ENCODE measurements at regions not wholly inside any gene's neighbourhood (a gene's known extent, or its start where the extent isn't known, plus 50 kb on each side); places are given as distances from the start of the nearest gene placed in this dataset.

DNA sequence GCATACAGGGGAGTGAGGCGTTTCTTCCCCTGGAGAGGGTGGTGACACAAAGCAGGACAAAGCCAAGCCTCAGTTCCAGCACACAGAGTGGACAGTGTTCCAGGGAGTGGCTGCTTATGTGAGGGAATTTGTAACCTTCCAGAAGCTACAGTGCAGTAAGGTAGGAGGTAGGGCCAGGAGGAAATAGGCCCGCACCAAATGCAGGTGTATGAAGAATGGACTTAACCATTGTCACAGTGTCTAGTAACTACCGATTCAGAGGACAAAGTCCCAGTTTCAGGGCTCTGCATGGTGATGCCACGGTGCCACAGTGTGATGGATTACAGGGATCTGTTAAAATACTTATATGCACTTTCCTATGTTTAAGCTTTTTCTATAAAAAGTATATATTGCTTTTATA, 135.3 kb downstream of the ZIC5 start:
- no peaks in the 10 kb centered on the region for H3K27me3 Mint-ChIP-seq
- DNase-seq = no peak
- peaks cover 0 to 2% (median 0%) of the 10 kb centered on the region in 7 donors for H3K9me3 Mint-ChIP-seq
- no peaks in the 10 kb centered on the region for H3K9me3 ChIP-seq (ENCODE audit: control insufficient read depth in 2 of 2, low read length in 2 of 2)
- H3K27me3 ChIP-seq (ENCODE audit: control insufficient read depth, insufficient read depth, low read length) = no peaks in the 10 kb centered on the region
- H3K27ac Mint-ChIP-seq = peak overlapping the region in 1 of 3 donors; percentile 29
- H3K36me3 ChIP-seq (ENCODE audit: control insufficient read depth, insufficient read depth, low read length) = no peaks in the 10 kb centered on the region
- no peak overlapping the region for H3K4me3 ChIP-seq (ENCODE audit: low read depth, low read length)
- peaks cover 6% of the 10 kb centered on the region for H3K36me3 Mint-ChIP-seq
- H3K4me1 Mint-ChIP-seq = peaks cover 0 to 9% (median 0%) of the 10 kb centered on the region in 4 donors
- H3K4me1 ChIP-seq (ENCODE audit: control insufficient read depth, insufficient read depth, low read length, poor library complexity, severe bottlenecking) = no peaks in the 10 kb centered on the region
- H3K4me3 Mint-ChIP-seq = no peak overlapping the region
- no peak for ATAC-seq (ENCODE audit: low read depth in 2 of 2)
- H3K27ac ChIP-seq (ENCODE audit: insufficient read depth, low read length, poor library complexity, severe bottlenecking) = no peak overlapping the region

DNA sequence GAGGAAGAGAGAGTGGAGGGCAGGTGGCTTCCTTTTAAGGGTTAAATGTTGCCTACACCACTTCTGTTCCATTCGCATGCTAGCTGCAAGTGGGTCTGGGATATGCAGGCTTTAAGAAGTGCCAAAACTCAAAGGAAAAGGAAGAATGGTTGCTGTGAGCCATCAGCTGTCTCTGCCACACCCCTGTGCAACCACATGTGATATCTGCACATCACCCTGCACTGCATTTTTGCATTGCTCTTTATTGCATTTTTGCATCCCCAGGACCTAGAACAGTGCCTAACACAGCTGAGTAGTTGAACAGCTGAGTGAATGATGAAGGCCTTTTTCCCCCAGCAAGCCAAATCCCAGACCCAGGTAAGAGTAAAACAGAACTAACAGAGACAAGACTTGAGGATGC, 136.1 kb downstream of the ZIC5 start:
- H3K36me3 ChIP-seq (ENCODE audit: control insufficient read depth, insufficient read depth, low read length) = no peaks in the 10 kb centered on the region
- peak overlapping the region in 1 of 3 donors; percentile 66 for H3K27ac Mint-ChIP-seq
- no peaks in the 10 kb centered on the region for H3K27me3 Mint-ChIP-seq
- H3K4me3 ChIP-seq (ENCODE audit: low read depth, low read length) = no peak overlapping the region
- peaks cover 0 to 2% (median 0%) of the 10 kb centered on the region in 7 donors for H3K9me3 Mint-ChIP-seq
- peaks cover 6% of the 10 kb centered on the region for H3K36me3 Mint-ChIP-seq
- H3K27me3 ChIP-seq (ENCODE audit: control insufficient read depth, insufficient read depth, low read length) = no peaks in the 10 kb centered on the region
- H3K4me1 ChIP-seq (ENCODE audit: control insufficient read depth, insufficient read depth, low read length, poor library complexity, severe bottlenecking) = no peaks in the 10 kb centered on the region
- H3K27ac ChIP-seq (ENCODE audit: insufficient read depth, low read length, poor library complexity, severe bottlenecking) = no peak overlapping the region
- ATAC-seq (ENCODE audit: low read depth in 2 of 2) (no peak), DNase-seq (no peak)
- H3K4me3 Mint-ChIP-seq = no peak overlapping the region
- H3K9me3 ChIP-seq (ENCODE audit: control insufficient read depth in 2 of 2, low read length in 2 of 2) = no peaks in the 10 kb centered on the region
- peaks cover 0 to 5% (median 0%) of the 10 kb centered on the region in 4 donors for H3K4me1 Mint-ChIP-seq

DNA sequence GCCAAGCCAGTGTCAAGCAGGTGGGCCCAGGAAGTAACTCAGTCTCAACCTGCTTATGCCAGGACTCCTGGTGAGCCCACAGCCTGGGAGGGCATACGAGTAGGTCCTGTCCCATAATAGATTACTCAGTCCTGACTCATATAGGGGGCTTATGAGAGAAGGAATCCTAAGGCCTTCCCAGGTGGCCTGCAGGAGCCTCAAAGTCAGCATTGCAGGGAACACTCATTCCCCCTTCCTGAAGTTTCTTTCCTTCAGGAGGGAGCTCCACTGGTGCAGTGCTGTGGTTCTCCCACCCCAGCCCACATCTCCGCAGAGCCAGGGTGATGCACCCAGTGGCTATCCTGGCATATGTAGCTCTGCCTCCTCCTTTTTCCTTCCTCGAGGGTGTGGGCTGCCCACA, 137.3 kb downstream of the ZIC5 start:
- DNase-seq (no peak), ATAC-seq (ENCODE audit: low read depth in 2 of 2) (no peak)
- Mint-ChIP-seq H3K4me1 (peaks cover 0 to 5% (median 0%) of the 10 kb centered on the region in 4 donors), H3K4me3 (no peak overlapping the region), H3K27me3 (no peaks in the 10 kb centered on the region), H3K36me3 (peaks cover 9% of the 10 kb centered on the region), H3K9me3 (peaks cover 0 to 2% (median 0%) of the 10 kb centered on the region in 7 donors), H3K27ac (peak overlapping the region in 2 of 3 donors; percentile 40 to 41)
- H3K27ac ChIP-seq (ENCODE audit: insufficient read depth, low read length, poor library complexity, severe bottlenecking) = no peak overlapping the region
- no peaks in the 10 kb centered on the region for H3K4me1 ChIP-seq (ENCODE audit: control insufficient read depth, insufficient read depth, low read length, poor library complexity, severe bottlenecking)
- H3K9me3 ChIP-seq (ENCODE audit: control insufficient read depth in 2 of 2, low read length in 2 of 2) = no peaks in the 10 kb centered on the region
- H3K36me3 ChIP-seq (ENCODE audit: control insufficient read depth, insufficient read depth, low read length) = no peaks in the 10 kb centered on the region
- H3K27me3 ChIP-seq (ENCODE audit: control insufficient read depth, insufficient read depth, low read length) = no peaks in the 10 kb centered on the region
- H3K4me3 ChIP-seq (ENCODE audit: low read depth, low read length) = no peak overlapping the region

DNA sequence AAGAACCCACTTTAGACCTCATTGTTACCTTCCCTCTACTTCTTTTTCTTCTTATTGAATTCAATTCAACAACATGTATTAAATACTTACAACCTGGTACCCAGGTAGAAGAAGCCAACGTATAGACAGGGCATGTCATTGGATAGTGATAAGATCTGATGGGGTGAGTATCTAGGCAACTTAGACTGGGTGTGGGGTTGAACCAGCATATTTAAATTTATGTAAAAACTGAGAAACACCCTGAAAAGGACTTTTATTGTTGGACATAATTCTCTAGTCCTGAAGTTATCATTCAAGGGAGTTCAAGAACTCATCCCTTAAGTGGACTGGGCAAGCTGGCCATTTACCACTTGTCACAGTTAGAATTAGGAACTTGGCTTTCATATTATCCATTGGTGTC, 139.2 kb downstream of the ZIC5 start:
- H3K36me3 ChIP-seq (ENCODE audit: control insufficient read depth, insufficient read depth, low read length) = no peaks in the 10 kb centered on the region
- Mint-ChIP-seq H3K36me3 (peaks cover 15% of the 10 kb centered on the region), H3K4me1 (peaks cover 0 to 5% (median 0%) of the 10 kb centered on the region in 4 donors), H3K4me3 (no peak overlapping the region), H3K27me3 (no peaks in the 10 kb centered on the region), H3K9me3 (peaks cover 0 to 2% (median 0%) of the 10 kb centered on the region in 7 donors), H3K27ac (no peak overlapping the region)
- no peaks in the 10 kb centered on the region for H3K9me3 ChIP-seq (ENCODE audit: control insufficient read depth in 2 of 2, low read length in 2 of 2)
- H3K4me3 ChIP-seq (ENCODE audit: low read depth, low read length) = no peak overlapping the region
- no peak for DNase-seq
- H3K27me3 ChIP-seq (ENCODE audit: control insufficient read depth, insufficient read depth, low read length) = no peaks in the 10 kb centered on the region
- no peak overlapping the region for H3K27ac ChIP-seq (ENCODE audit: insufficient read depth, low read length, poor library complexity, severe bottlenecking)
- ATAC-seq (ENCODE audit: low read depth in 2 of 2) = no peak
- no peaks in the 10 kb centered on the region for H3K4me1 ChIP-seq (ENCODE audit: control insufficient read depth, insufficient read depth, low read length, poor library complexity, severe bottlenecking)

DNA sequence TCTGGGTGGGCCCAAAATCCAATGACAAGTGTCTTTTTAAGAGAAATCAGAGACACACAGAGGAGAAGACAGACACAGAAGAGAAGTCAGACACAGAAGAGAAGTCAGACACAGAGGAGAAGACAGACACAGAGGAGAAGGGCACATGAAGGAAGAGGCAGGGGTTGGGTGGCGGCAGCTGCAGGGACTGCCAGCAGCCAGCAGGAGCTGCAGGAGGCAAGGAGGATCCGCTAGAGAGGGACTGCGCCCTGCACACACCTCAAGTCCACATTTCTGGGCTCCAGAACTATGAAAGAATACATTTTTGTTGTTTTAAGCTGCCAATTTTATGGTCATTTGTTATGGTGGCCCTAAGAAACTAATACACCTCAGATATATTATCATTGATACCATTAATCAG, 140.6 kb downstream of the ZIC5 start:
- H3K4me3 ChIP-seq (ENCODE audit: low read depth, low read length) = no peak overlapping the region
- peaks cover 0 to 5% (median 0%) of the 10 kb centered on the region in 4 donors for H3K4me1 Mint-ChIP-seq
- peaks cover 21% of the 10 kb centered on the region for H3K36me3 Mint-ChIP-seq
- no peak overlapping the region for H3K27ac ChIP-seq (ENCODE audit: insufficient read depth, low read length, poor library complexity, severe bottlenecking)
- H3K9me3 Mint-ChIP-seq = peaks cover 0 to 2% (median 0%) of the 10 kb centered on the region in 7 donors
- no peaks in the 10 kb centered on the region for H3K27me3 Mint-ChIP-seq
- H3K4me1 ChIP-seq (ENCODE audit: control insufficient read depth, insufficient read depth, low read length, poor library complexity, severe bottlenecking) = no peaks in the 10 kb centered on the region
- H3K4me3 Mint-ChIP-seq = no peak overlapping the region
- no peaks in the 10 kb centered on the region for H3K27me3 ChIP-seq (ENCODE audit: control insufficient read depth, insufficient read depth, low read length)
- no peak for ATAC-seq (ENCODE audit: low read depth in 2 of 2)
- H3K36me3 ChIP-seq (ENCODE audit: control insufficient read depth, insufficient read depth, low read length) = no peaks in the 10 kb centered on the region
- no peak for DNase-seq
- peak overlapping the region in 1 of 3 donors; percentile 4 for H3K27ac Mint-ChIP-seq
- no peaks in the 10 kb centered on the region for H3K9me3 ChIP-seq (ENCODE audit: control insufficient read depth in 2 of 2, low read length in 2 of 2)

DNA sequence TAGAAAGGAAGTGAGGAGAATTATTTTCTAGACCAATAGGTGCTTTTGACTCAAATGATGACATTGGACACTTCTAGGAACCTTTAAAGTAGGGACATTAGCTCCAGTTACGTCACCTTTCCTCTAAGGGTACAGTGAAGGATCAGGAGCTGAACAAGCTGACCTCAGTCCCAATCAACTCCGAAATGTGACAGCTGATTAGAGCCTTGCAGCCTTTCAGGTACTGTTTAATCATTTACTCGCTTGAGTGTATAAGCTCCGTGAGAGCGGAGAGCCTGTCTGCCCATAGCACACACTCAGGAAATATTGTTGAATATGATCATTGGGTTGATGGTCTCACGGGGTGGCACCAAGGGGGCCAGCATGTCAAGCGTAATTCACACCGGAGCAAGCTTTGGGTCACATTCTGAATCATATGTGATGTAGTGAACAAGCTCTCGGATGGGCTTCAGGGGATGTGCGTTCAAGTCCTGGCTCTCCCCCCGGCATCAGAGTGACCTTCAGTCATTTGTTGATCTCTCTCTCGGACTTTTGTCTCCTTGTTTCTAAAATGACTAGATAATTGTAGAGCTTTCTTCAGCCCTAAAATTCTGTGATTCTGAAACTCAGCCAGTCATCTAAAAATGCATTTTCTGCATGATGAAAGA, 141.9 kb downstream of the ZIC5 start:
- H3K27ac ChIP-seq (ENCODE audit: insufficient read depth, low read length, poor library complexity, severe bottlenecking) = no peak overlapping the region
- H3K36me3 Mint-ChIP-seq = peaks cover 26% of the 10 kb centered on the region
- H3K9me3 ChIP-seq (ENCODE audit: control insufficient read depth in 2 of 2, low read length in 2 of 2) = no peaks in the 10 kb centered on the region
- H3K27me3 ChIP-seq (ENCODE audit: control insufficient read depth, insufficient read depth, low read length) = no peaks in the 10 kb centered on the region
- no peak for DNase-seq
- no peak overlapping the region for H3K27ac Mint-ChIP-seq
- H3K36me3 ChIP-seq (ENCODE audit: control insufficient read depth, insufficient read depth, low read length) = no peaks in the 10 kb centered on the region
- no peaks in the 10 kb centered on the region for H3K4me1 ChIP-seq (ENCODE audit: control insufficient read depth, insufficient read depth, low read length, poor library complexity, severe bottlenecking)
- H3K9me3 Mint-ChIP-seq = no peaks in the 10 kb centered on the region
- no peak overlapping the region for H3K4me3 ChIP-seq (ENCODE audit: low read depth, low read length)
- H3K4me1 Mint-ChIP-seq = peaks cover 0 to 2% (median 0%) of the 10 kb centered on the region in 4 donors
- no peaks in the 10 kb centered on the region for H3K27me3 Mint-ChIP-seq
- ATAC-seq (ENCODE audit: low read depth in 2 of 2) = no peak
- no peak overlapping the region for H3K4me3 Mint-ChIP-seq

DNA sequence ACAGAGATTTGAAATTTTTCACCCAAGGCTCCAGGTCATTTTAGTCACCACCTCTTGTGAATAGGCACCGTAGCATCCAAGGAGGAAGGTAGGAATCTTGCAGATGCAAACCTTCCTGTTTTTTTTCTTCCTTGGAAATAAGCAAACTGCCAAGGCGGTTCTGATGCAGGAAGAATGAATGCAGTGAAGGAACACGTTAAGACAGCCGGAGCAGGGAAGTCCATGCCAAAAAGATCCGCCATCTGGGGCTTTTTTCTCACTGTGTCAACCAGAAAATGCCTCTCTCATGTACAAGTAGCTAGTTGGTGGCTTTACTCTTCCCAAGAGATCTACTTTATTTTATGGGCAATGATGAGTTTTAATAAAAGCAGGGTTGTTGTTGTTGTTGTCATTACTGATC, 142.4 kb downstream of the ZIC5 start:
- Mint-ChIP-seq H3K9me3 (no peaks in the 10 kb centered on the region), H3K36me3 (peaks cover 26% of the 10 kb centered on the region)

DNA sequence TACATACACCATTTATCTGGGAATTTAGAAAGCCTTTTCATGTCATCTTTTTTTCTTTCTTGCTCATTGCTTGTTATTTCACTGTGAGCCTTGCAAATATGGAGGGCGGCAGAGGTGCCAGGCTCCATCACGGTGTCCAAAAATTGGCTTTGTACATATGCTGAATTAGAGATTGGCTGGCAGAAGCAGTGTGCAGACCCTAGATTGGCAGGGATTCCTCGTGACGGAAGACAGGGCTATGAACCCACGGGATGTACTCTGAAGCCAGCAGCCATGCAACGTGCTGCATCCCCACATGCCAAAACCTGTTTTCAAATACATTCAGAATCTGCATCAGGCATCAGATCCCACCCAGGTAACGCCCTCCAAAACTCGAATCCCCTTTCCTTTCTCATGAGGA, 142.8 kb downstream of the ZIC5 start:
- no peaks in the 10 kb centered on the region for H3K27me3 Mint-ChIP-seq
- H3K4me3 Mint-ChIP-seq = no peak overlapping the region
- no peak for ATAC-seq (ENCODE audit: low read depth in 2 of 2)
- H3K36me3 Mint-ChIP-seq = peaks cover 26% of the 10 kb centered on the region
- peaks cover 0 to 2% (median 0%) of the 10 kb centered on the region in 4 donors for H3K4me1 Mint-ChIP-seq
- H3K27me3 ChIP-seq (ENCODE audit: control insufficient read depth, insufficient read depth, low read length) = no peaks in the 10 kb centered on the region
- no peak for DNase-seq
- no peaks in the 10 kb centered on the region for H3K36me3 ChIP-seq (ENCODE audit: control insufficient read depth, insufficient read depth, low read length)
- no peak overlapping the region for H3K4me3 ChIP-seq (ENCODE audit: low read depth, low read length)
- H3K27ac Mint-ChIP-seq = no peak overlapping the region
- H3K27ac ChIP-seq (ENCODE audit: insufficient read depth, low read length, poor library complexity, severe bottlenecking) = no peak overlapping the region
- no peaks in the 10 kb centered on the region for H3K9me3 Mint-ChIP-seq
- no peaks in the 10 kb centered on the region for H3K4me1 ChIP-seq (ENCODE audit: control insufficient read depth, insufficient read depth, low read length, poor library complexity, severe bottlenecking)
- H3K9me3 ChIP-seq (ENCODE audit: control insufficient read depth in 2 of 2, low read length in 2 of 2) = no peaks in the 10 kb centered on the region

More for the DNA sequence above, 142.4 kb downstream of the ZIC5 start:
- Histone ChIP-seq H3K27me3 (ENCODE audit: control insufficient read depth, insufficient read depth, low read length) (no peaks in the 10 kb centered on the region), H3K4me3 (ENCODE audit: low read depth, low read length) (no peak overlapping the region), H3K36me3 (ENCODE audit: control insufficient read depth, insufficient read depth, low read length) (no peaks in the 10 kb centered on the region), H3K4me1 (ENCODE audit: control insufficient read depth, insufficient read depth, low read length, poor library complexity, severe bottlenecking) (no peaks in the 10 kb centered on the region), H3K27ac (ENCODE audit: insufficient read depth, low read length, poor library complexity, severe bottlenecking) (no peak overlapping the region), H3K9me3 (ENCODE audit: control insufficient read depth in 2 of 2, low read length in 2 of 2) (no peaks in the 10 kb centered on the region)
- no peak for ATAC-seq (ENCODE audit: low read depth in 2 of 2)
- Mint-ChIP-seq H3K4me3 (no peak overlapping the region), H3K27ac (no peak overlapping the region), H3K27me3 (no peaks in the 10 kb centered on the region), H3K4me1 (peaks cover 0 to 2% (median 0%) of the 10 kb centered on the region in 4 donors)
- no peak for DNase-seq

Data from CD4-positive, CD25-positive, alpha-beta regulatory T cell (primary cell).